Astrocyte (in vitro differentiated cells and primary cell): ENCODE measurements at regions not wholly inside any gene's neighbourhood (a gene's known extent, or its start where the extent isn't known, plus 50 kb on each side); places are given as distances from the start of the nearest gene placed in this dataset.

Experiments used
- DNase-seq: peaks from one replicate; pipeline ENCODE4 v3.0.0-alpha.2; 2010; ENCODE audit warnings: low read depth
- FAIRE-seq: peaks from 2 replicates; lab custom pipeline; 2011; peaks lifted over from hg19 to GRCh38; lab: Jason Lieb, UNC
- H2AFZ ChIP-seq: 2 replicates; pipeline ENCODE4 v1.6.0; 2012; ENCODE audit warnings: low read depth, low read length, inconsistent platforms
- H3K27ac ChIP-seq: 2 replicates; pipeline ENCODE4 v1.5.1; 2011; ENCODE audit warnings: low read depth, low read length, inconsistent platforms
- H3K27me3 ChIP-seq: 2 replicates; pipeline ENCODE4 v1.6.0; 2011; ENCODE audit warnings: low read length, inconsistent platforms; ENCODE audit not compliant: insufficient read depth
- H3K36me3 ChIP-seq: 2 replicates; pipeline ENCODE4 v1.5.1; 2011; ENCODE audit warnings: low read length, inconsistent platforms; ENCODE audit not compliant: insufficient read depth
- H3K4me1 ChIP-seq: 2 replicates; pipeline ENCODE4 v1.5.1; 2011; ENCODE audit warnings: low read length, inconsistent platforms; ENCODE audit not compliant: insufficient read depth
- H3K4me2 ChIP-seq: 2 replicates; pipeline ENCODE4 v1.6.0; 2012; ENCODE audit warnings: low read length, inconsistent platforms
- H3K4me3 ChIP-seq: 2 replicates; pipeline ENCODE4 v1.5.1; 2011; ENCODE audit warnings: low read depth, mild to moderate bottlenecking, low read length, inconsistent platforms; ENCODE audit not compliant: insufficient read depth
- H3K79me2 ChIP-seq: 2 replicates; pipeline ENCODE4 v1.6.0; 2012; ENCODE audit warnings: mild to moderate bottlenecking, low read length, inconsistent platforms; ENCODE audit not compliant: insufficient read depth
- H3K9ac ChIP-seq: 2 replicates; pipeline ENCODE4 v1.6.0; 2012; ENCODE audit warnings: mild to moderate bottlenecking, low read length, inconsistent platforms
- H3K9me3 ChIP-seq: 2 replicates; pipeline ENCODE4 v1.5.1; 2012; ENCODE audit warnings: low read depth, mild to moderate bottlenecking, low read length, inconsistent platforms; ENCODE audit not compliant: insufficient read depth
- H4K20me1 ChIP-seq: 2 replicates; pipeline ENCODE4 v1.6.0; 2012; ENCODE audit warnings: low read length, inconsistent platforms; ENCODE audit not compliant: insufficient read depth
- H3K27ac Mint-ChIP-seq: one replicate; pipeline ENCODE4 v1.8.0; 2021; ENCODE audit warnings: mild to moderate bottlenecking, mixed read lengths; ENCODE audit not compliant: unreplicated experiment
- H3K27me3 Mint-ChIP-seq: one replicate; pipeline ENCODE4 v1.8.0; 2021; ENCODE audit warnings: low read depth, mixed read lengths; ENCODE audit not compliant: unreplicated experiment
- H3K36me3 Mint-ChIP-seq: one replicate; pipeline ENCODE4 v1.8.0; 2021; ENCODE audit warnings: low read depth, mixed read lengths; ENCODE audit not compliant: unreplicated experiment
- H3K4me1 Mint-ChIP-seq: one replicate; pipeline ENCODE4 v1.8.0; 2021; ENCODE audit warnings: low read depth, mixed read lengths; ENCODE audit not compliant: unreplicated experiment
- H3K4me3 Mint-ChIP-seq: one replicate; pipeline ENCODE4 v1.8.0; 2021; ENCODE audit warnings: mild to moderate bottlenecking, moderate library complexity, mixed read lengths; ENCODE audit not compliant: unreplicated experiment
- H3K9me3 Mint-ChIP-seq: one replicate; pipeline ENCODE4 v1.8.0; 2021; ENCODE audit warnings: mild to moderate bottlenecking, mixed read lengths; ENCODE audit not compliant: unreplicated experiment
- CTCF ChIP-seq: IDR thresholded peaks from 2 replicates; pipeline ENCODE4 v1.5.1; 2011; ENCODE audit warnings: low read depth, mild to moderate bottlenecking, inconsistent platforms, low read length, moderate library complexity; ENCODE audit not compliant: insufficient read depth
- EZH2 ChIP-seq: IDR thresholded peaks from 2 replicates; pipeline ENCODE4 v1.6.1; 2012; ENCODE audit warnings: mild to moderate bottlenecking, low read length, inconsistent platforms; ENCODE audit not compliant: insufficient read depth

GRCh38 chr12:112638420-112638819 lies 153.1 kb upstream of the RPH3A start:
- H3K27me3 Mint-ChIP-seq, result peaks cover 18% of the 10 kb centered on the region

GRCh38 chr12:112645586-112645985 lies 146.0 kb upstream of the RPH3A start:
- Mint-ChIP-seq H3K36me3 (no peaks in the 10 kb centered on the region), H3K27me3 (peaks cover 35% of the 10 kb centered on the region)

More at GRCh38 chr12:112638420-112638819, 153.1 kb upstream of the RPH3A start:
- Mint-ChIP-seq H3K9me3 (peaks cover 5% of the 10 kb centered on the region), H3K4me3 (no peak overlapping the region), H3K36me3 (no peaks in the 10 kb centered on the region), H3K4me1 (no peaks in the 10 kb centered on the region), H3K27ac (no peak overlapping the region)
- Histone ChIP-seq H3K27me3 (no peaks in the 10 kb centered on the region), H3K4me1 (no peaks in the 10 kb centered on the region), H3K4me2 (no peak overlapping the region), H3K79me2 (no peaks in the 10 kb centered on the region), H3K4me3 (no peak overlapping the region), H3K27ac (no peak overlapping the region), H3K9ac (no peak overlapping the region), H4K20me1 (no peaks in the 10 kb centered on the region), H2AFZ (no peak overlapping the region), H3K9me3 (no peaks in the 10 kb centered on the region), H3K36me3 (no peaks in the 10 kb centered on the region)
- TF ChIP-seq CTCF, result no peak
- no peak for TF ChIP-seq EZH2
- DNase-seq, result no peak
- FAIRE-seq, result no peak

More at GRCh38 chr12:112645586-112645985, 146.0 kb upstream of the RPH3A start:
- H3K36me3 ChIP-seq, result no peaks in the 10 kb centered on the region
- DNase-seq (no peak), FAIRE-seq (no peak)
- H3K79me2 ChIP-seq, result no peaks in the 10 kb centered on the region
- H3K4me3 Mint-ChIP-seq, result no peak overlapping the region
- H3K9me3 Mint-ChIP-seq, result no peaks in the 10 kb centered on the region
- no peak overlapping the region for H3K4me3 ChIP-seq
- H3K4me2 ChIP-seq, result no peak overlapping the region
- H2AFZ ChIP-seq, result no peak overlapping the region
- no peaks in the 10 kb centered on the region for H4K20me1 ChIP-seq
- no peaks in the 10 kb centered on the region for H3K4me1 ChIP-seq
- no peaks in the 10 kb centered on the region for H3K9me3 ChIP-seq
- no peak overlapping the region for H3K27ac Mint-ChIP-seq
- H3K9ac ChIP-seq, result no peak overlapping the region
- no peaks in the 10 kb centered on the region for H3K27me3 ChIP-seq
- H3K4me1 Mint-ChIP-seq, result no peaks in the 10 kb centered on the region
- TF ChIP-seq EZH2 (no peak), CTCF (no peak)
- H3K27ac ChIP-seq, result no peak overlapping the region
